GM12892 (cell line): ENCODE measurements at regions not wholly inside any gene's neighbourhood (a gene's known extent, or its start where the extent isn't known, plus 50 kb on each side); places are given as distances from the start of the nearest gene placed in this dataset.

Source experiments
- POLR2A ChIP-seq: IDR thresholded peaks from 2 replicates; pipeline ENCODE4 v1.6.1; 2011; ENCODE audit warnings: low read depth, low read length, control low read depth
- POLR2AphosphoS5 ChIP-seq: IDR thresholded peaks from 2 replicates; pipeline ENCODE4 v1.6.1; 2011; ENCODE audit warnings: low read depth, low read length, control low read depth
- TAF1 ChIP-seq: IDR thresholded peaks from 2 replicates; pipeline ENCODE4 v1.6.1; 2011; ENCODE audit warnings: low read depth, mild to moderate bottlenecking, control low read depth, low read length, borderline replicate concordance

- TF ChIP-seq POLR2A (no peak), TAF1 (no peak), POLR2AphosphoS5 (no peak)
Measured at GRCh38 chr1:190759807-190760206, 282.1 kb upstream of the BRINP3 start.
